Thoracic aorta (tissue), 2 donors: ENCODE measurements at regions not wholly inside any gene's neighbourhood (a gene's known extent, or its start where the extent isn't known, plus 50 kb on each side); places are given as distances from the start of the nearest gene placed in this dataset.

ENCODE experiments used
- ATAC-seq: fragments of 150-250 bp; one replicate; pipeline ENCODE4 v1.8.0; 2017; ENCODE audit warnings: low read depth; ENCODE audit not compliant: insufficient number of reproducible peaks, low FRiP score
- DNase-seq: peaks from one replicate; pipeline ENCODE4 v3.0.0-alpha.2; 2020; ENCODE audit warnings: low spot score
- H3K27ac ChIP-seq, 2 donors: fragments of 200-600 bp; sonication (generic); 1 replicate in 1 of 2; 2 replicates in 1 of 2; pipeline ENCODE4 v1.5.1; 2016; ENCODE audit warnings: mild to moderate bottlenecking in 2 of 2, moderate library complexity in 2 of 2
- H3K27me3 ChIP-seq: fragments of 200-600 bp; sonication (generic); replicated peaks from 2 replicates; pipeline ENCODE4 v1.6.0; 2016; ENCODE audit warnings: mild to moderate bottlenecking; ENCODE audit not compliant: insufficient read depth
- H3K36me3 ChIP-seq: fragments of 200-600 bp; sonication (generic); one replicate; pipeline ENCODE4 v1.5.1; 2016
- H3K4me1 ChIP-seq, 2 donors: fragments of 200-600 bp; sonication (generic); 1 replicate in 1 of 2; 2 replicates in 1 of 2; pipeline versions ENCODE4 v1.5.1 to v1.6.0; 2016; ENCODE audit warnings: low read depth in 2 of 2, mild to moderate bottlenecking in 1 of 2; ENCODE audit not compliant: control insufficient read depth in 1 of 2
- H3K4me3 ChIP-seq: fragments of 200-600 bp; sonication (generic); 2 replicates; pipeline ENCODE4 v1.5.1; 2016; ENCODE audit warnings: mild to moderate bottlenecking
- H3K9me3 ChIP-seq: fragments of 200-600 bp; sonication (generic); 2 replicates; pipeline ENCODE4 v1.5.1; 2016
- CTCF ChIP-seq: fragments of 200-600 bp; sonication (generic); IDR thresholded peaks from one replicate; pipeline ENCODE4 v1.5.1; 2019; ENCODE audit warnings: antibody characterized with exemption

- ATAC-seq, result no peak
- H3K4me1 ChIP-seq, result no peaks in the 10 kb centered on the region
- no peaks in the 10 kb centered on the region for H3K9me3 ChIP-seq
- H3K4me3 ChIP-seq, result no peak overlapping the region
- H3K36me3 ChIP-seq, result no peaks in the 10 kb centered on the region
- no peak overlapping the region for H3K27ac ChIP-seq
- TF ChIP-seq CTCF, result no peak
- DNase-seq, result no peak
- H3K27me3 ChIP-seq, result no peaks in the 10 kb centered on the region
Observed at GRCh38 chr5:52466113-52466512, 321.6 kb upstream of the ITGA1 start.

- H3K27ac ChIP-seq, result no peak overlapping the region
- no peaks in the 10 kb centered on the region for H3K27me3 ChIP-seq
- DNase-seq, result no peak
- no peaks in the 10 kb centered on the region for H3K36me3 ChIP-seq
- no peak for ATAC-seq
- H3K4me3 ChIP-seq, result no peak overlapping the region
- no peaks in the 10 kb centered on the region for H3K4me1 ChIP-seq
- no peaks in the 10 kb centered on the region for H3K9me3 ChIP-seq
- TF ChIP-seq CTCF, result no peak
Observed at GRCh38 chr5:52466749-52467520, 320.8 kb upstream of the ITGA1 start.

GRCh38 chr5:52468976-52469375 is 318.7 kb upstream of the ITGA1 start:
- H3K27ac ChIP-seq, result no peak overlapping the region
- H3K4me1 ChIP-seq, result no peaks in the 10 kb centered on the region
- no peaks in the 10 kb centered on the region for H3K36me3 ChIP-seq
- H3K9me3 ChIP-seq, result no peaks in the 10 kb centered on the region
- H3K4me3 ChIP-seq, result no peak overlapping the region
- ATAC-seq, result no peak
- DNase-seq, result no peak
- no peak for TF ChIP-seq CTCF
- no peaks in the 10 kb centered on the region for H3K27me3 ChIP-seq

GRCh38 chr5:52469420-52469819 is 318.3 kb upstream of the ITGA1 start:
- DNase-seq, result no peak
- ATAC-seq, result no peak
- Histone ChIP-seq H3K36me3 (no peaks in the 10 kb centered on the region), H3K4me3 (no peak overlapping the region), H3K27ac (no peak overlapping the region), H3K4me1 (no peaks in the 10 kb centered on the region), H3K27me3 (no peaks in the 10 kb centered on the region), H3K9me3 (no peaks in the 10 kb centered on the region)
- TF ChIP-seq CTCF, result no peak

- Histone ChIP-seq H3K27ac (no peak overlapping the region), H3K4me3 (no peak overlapping the region), H3K9me3 (no peaks in the 10 kb centered on the region), H3K27me3 (no peaks in the 10 kb centered on the region), H3K4me1 (no peaks in the 10 kb centered on the region), H3K36me3 (no peaks in the 10 kb centered on the region)
- TF ChIP-seq CTCF, result no peak
- no peak for ATAC-seq
- DNase-seq, result no peak
Observed at GRCh38 chr5:52469835-52470234, 317.9 kb upstream of the ITGA1 start.
